HepG2 (cell line): ENCODE measurements at regions not wholly inside any gene's neighbourhood (a gene's known extent, or its start where the extent isn't known, plus 50 kb on each side); places are given as distances from the start of the nearest gene placed in this dataset.

Experiments used
- MAFF ChIP-seq: IDR thresholded peaks from 2 replicates; pipeline ENCODE4 v1.6.1; 2011; ENCODE audit warnings: low read depth, low read length, improper control_type of control experiment
- MYNN ChIP-seq: sonication (generic); formaldehyde crosslinking; IDR thresholded peaks from 2 replicates; pipeline ENCODE4 v1.4.0; 2020; ENCODE audit warnings: mild to moderate bottlenecking, low read depth, missing genetic modification reagents
- PAF1 ChIP-seq: IDR thresholded peaks from 2 replicates; pipeline ENCODE4 v1.6.1; 2016; ENCODE audit warnings: missing genetic modification reagents, missing compliant biosample characterization
- SMYD3 ChIP-seq: sonication (generic); formaldehyde crosslinking; IDR thresholded peaks from 2 replicates; pipeline ENCODE4 v1.8.1; 2023; ENCODE audit warnings: mild to moderate bottlenecking, missing genetic modification reagents
- SRSF9 ChIP-seq: fragments of 200-400 bp; formaldehyde crosslinking; IDR thresholded peaks from 2 replicates; pipeline ENCODE4 v1.6.1; 2018; ENCODE audit warnings: borderline replicate concordance, mild to moderate bottlenecking, low read depth, low read length; ENCODE audit not compliant: insufficient read depth, poor library complexity, severe bottlenecking
- TAF1 ChIP-seq: sonication (generic); formaldehyde crosslinking; IDR thresholded peaks from 2 replicates; pipeline ENCODE4 v1.4.0; 2020; ENCODE audit warnings: missing genetic modification reagents
- ZEB1 ChIP-seq: IDR thresholded peaks from 2 replicates; pipeline ENCODE4 v1.6.1; 2012; ENCODE audit warnings: mild to moderate bottlenecking, low read depth, inconsistent platforms; ENCODE audit not compliant: insufficient replicate concordance
- ZMAT3 ChIP-seq: sonication (generic); formaldehyde crosslinking; conservative IDR thresholded peaks from 2 replicates; pipeline ENCODE4 v1.7.0; 2021; ENCODE audit warnings: missing genetic modification reagents
- ZNF256 ChIP-seq: sonication (generic); formaldehyde crosslinking; conservative IDR thresholded peaks from 2 replicates; pipeline ENCODE4 v1.4.0; 2020; ENCODE audit warnings: missing genetic modification reagents
- ZNF33A ChIP-seq: sonication (generic); formaldehyde crosslinking; IDR thresholded peaks from 2 replicates; pipeline ENCODE4 v1.5.1; 2020; ENCODE audit warnings: missing genetic modification reagents, mild to moderate bottlenecking, moderate library complexity, borderline replicate concordance
- ZNF446 ChIP-seq: sonication (generic); formaldehyde crosslinking; IDR thresholded peaks from 2 replicates; pipeline ENCODE4 v1.5.0; 2020; ENCODE audit warnings: mild to moderate bottlenecking, missing genetic modification reagents
- ZNF501 ChIP-seq: sonication (generic); formaldehyde crosslinking; IDR thresholded peaks from 2 replicates; pipeline ENCODE4 v1.5.1; 2020; ENCODE audit warnings: mild to moderate bottlenecking, moderate library complexity, missing genetic modification reagents
- ZNF547 ChIP-seq: sonication (generic); formaldehyde crosslinking; IDR thresholded peaks from 2 replicates; pipeline ENCODE4 v1.5.1; 2020; ENCODE audit warnings: mild to moderate bottlenecking, missing genetic modification reagents
- ZNF607 ChIP-seq: sonication (generic); formaldehyde crosslinking; IDR thresholded peaks from 2 replicates; pipeline ENCODE4 v1.5.1; 2020; ENCODE audit warnings: missing genetic modification reagents, mild to moderate bottlenecking, borderline replicate concordance
- ZNF615 ChIP-seq: sonication (generic); formaldehyde crosslinking; IDR thresholded peaks from 2 replicates; pipeline ENCODE4 v1.5.0; 2020; ENCODE audit warnings: mild to moderate bottlenecking, missing genetic modification reagents, borderline replicate concordance
- ZNF891 ChIP-seq: sonication (generic); formaldehyde crosslinking; IDR thresholded peaks from 2 replicates; pipeline ENCODE4 v1.5.0; 2020; ENCODE audit warnings: mild to moderate bottlenecking, missing genetic modification reagents
- TF ChIP-seq, protein P1 (sequence below), 2 experiments: sonication (generic) in 1 of 2; formaldehyde crosslinking in 1 of 2; IDR thresholded peaks; 2 replicates each; pipeline versions ENCODE4 v1.5.1 to v1.6.1; 2011 to 2020; ENCODE audit warnings: borderline replicate concordance in 1 of 2, low read depth in 1 of 2, low read length in 1 of 2, mild to moderate bottlenecking in 1 of 2, missing genetic modification reagents in 1 of 2, moderate library complexity in 1 of 2
- TF ChIP-seq, protein P2 (sequence below): sonication (generic); formaldehyde crosslinking; IDR thresholded peaks from 2 replicates; pipeline ENCODE4 v1.5.1; 2020; ENCODE audit warnings: missing genetic modification reagents, mild to moderate bottlenecking, borderline replicate concordance
- TF ChIP-seq, protein P3 (sequence below): IDR thresholded peaks from 2 replicates; pipeline ENCODE4 v1.6.1; 2012; ENCODE audit warnings: low read depth, low read length, improper control_type of control experiment
- TF ChIP-seq, protein P4 (sequence below): sonication (generic); formaldehyde crosslinking; IDR thresholded peaks from 2 replicates; pipeline ENCODE4 v1.9.0; 2022; ENCODE audit warnings: low read depth, missing genetic modification reagents

DNA sequence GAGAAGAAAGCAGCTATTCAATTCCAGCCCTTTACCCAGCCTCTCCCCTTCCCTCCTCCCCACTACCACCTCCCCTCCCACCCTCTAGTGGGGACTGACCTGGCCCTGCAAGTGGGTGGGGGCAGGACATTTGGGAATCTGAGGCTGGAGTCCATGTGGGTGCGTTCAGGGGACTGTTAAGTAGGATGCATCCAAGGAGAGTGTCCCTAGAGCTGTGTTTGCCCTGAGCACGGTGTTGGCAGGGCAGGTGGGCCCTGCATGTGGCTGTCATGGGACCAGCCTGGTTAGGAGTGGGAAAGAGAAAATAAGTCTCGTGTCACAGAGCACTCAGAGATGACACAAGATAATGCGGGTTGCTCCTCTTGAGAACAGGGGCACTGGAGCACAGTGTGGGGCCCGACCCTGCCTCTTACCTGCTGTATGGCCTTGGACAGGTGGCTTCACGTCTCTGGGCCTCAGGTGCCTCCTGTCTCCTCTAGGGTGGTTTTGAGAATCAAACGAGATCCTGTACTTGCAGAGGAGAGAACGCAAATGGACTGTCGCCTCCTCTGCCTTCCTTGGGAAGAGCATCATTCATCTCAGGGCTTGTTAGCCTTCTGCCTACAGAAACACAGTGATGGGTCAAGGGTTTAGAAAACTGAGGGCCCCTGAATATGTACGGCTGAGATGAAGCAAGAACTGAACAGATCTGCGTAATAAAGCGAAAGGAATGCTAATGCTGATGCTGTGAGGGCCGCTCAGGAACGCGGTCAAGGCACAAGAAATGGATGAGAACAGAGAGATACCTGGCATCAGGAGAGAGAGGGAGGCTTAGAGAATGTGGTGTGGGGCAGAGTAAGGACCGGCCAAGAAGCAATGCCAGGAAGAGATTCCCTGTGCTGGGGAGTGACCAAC is 187.7 kb upstream of the HAAO start (continued):
- TF ChIP-seq, protein P1, sequence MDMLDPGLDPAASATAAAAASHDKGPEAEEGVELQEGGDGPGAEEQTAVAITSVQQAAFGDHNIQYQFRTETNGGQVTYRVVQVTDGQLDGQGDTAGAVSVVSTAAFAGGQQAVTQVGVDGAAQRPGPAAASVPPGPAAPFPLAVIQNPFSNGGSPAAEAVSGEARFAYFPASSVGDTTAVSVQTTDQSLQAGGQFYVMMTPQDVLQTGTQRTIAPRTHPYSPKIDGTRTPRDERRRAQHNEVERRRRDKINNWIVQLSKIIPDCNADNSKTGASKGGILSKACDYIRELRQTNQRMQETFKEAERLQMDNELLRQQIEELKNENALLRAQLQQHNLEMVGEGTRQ (IDR thresholded peaks at IDR 0.05; ENCODE audit: low read depth, low read length) = no peak
- TF ChIP-seq, protein P1 (CRISPR knock-in tag; IDR thresholded peaks at IDR 0.05; ENCODE audit: borderline replicate concordance) = no peak
- TF ChIP-seq MAFF = no peak
- TF ChIP-seq SRSF9 = no peak
- no peak for TF ChIP-seq ZNF446 (CRISPR knock-in tag)
- 0 out of 2 replicates have a peak, but pooled peaks have one; percentile 67 for TF ChIP-seq ZNF891 (CRISPR knock-in tag)
- TF ChIP-seq, protein P2, sequence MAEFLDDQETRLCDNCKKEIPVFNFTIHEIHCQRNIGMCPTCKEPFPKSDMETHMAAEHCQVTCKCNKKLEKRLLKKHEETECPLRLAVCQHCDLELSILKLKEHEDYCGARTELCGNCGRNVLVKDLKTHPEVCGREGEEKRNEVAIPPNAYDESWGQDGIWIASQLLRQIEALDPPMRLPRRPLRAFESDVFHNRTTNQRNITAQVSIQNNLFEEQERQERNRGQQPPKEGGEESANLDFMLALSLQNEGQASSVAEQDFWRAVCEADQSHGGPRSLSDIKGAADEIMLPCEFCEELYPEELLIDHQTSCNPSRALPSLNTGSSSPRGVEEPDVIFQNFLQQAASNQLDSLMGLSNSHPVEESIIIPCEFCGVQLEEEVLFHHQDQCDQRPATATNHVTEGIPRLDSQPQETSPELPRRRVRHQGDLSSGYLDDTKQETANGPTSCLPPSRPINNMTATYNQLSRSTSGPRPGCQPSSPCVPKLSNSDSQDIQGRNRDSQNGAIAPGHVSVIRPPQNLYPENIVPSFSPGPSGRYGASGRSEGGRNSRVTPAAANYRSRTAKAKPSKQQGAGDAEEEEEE (CRISPR knock-in tag) = no peak
- no peak for TF ChIP-seq PAF1
- TF ChIP-seq ZNF615 (CRISPR knock-in tag) = no peak
- peak; percentile 2; the same call in 1 of the 2 replicates for TF ChIP-seq TAF1 (CRISPR knock-in tag)
- TF ChIP-seq ZNF547 (CRISPR knock-in tag) = no peak
- no peak for TF ChIP-seq ZEB1
- TF ChIP-seq, protein P3, sequence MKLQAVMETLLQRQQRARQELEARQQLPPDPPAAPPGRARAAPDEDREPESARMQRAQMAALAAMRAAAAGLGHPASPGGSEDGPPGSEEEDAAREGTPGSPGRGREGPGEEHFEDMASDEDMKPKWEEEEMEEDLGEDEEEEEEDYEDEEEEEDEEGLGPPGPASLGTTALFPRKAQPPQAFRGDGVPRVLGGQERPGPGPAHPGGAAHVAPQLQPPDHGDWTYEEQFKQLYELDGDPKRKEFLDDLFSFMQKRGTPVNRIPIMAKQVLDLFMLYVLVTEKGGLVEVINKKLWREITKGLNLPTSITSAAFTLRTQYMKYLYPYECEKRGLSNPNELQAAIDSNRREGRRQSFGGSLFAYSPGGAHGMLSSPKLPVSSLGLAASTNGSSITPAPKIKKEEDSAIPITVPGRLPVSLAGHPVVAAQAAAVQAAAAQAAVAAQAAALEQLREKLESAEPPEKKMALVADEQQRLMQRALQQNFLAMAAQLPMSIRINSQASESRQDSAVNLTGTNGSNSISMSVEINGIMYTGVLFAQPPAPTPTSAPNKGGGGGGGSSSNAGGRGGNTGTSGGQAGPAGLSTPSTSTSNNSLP = no peak
- TF ChIP-seq ZNF607 = no peak
- TF ChIP-seq ZNF33A (CRISPR knock-in tag) = no peak
- TF ChIP-seq ZNF256 (CRISPR knock-in tag) = no peak
- TF ChIP-seq MYNN (CRISPR knock-in tag) = 0 out of 2 replicates have a peak, but pooled peaks have one; percentile 8
- peak; percentile 72; the same call in 1 of the 2 replicates for TF ChIP-seq SMYD3 (CRISPR knock-in tag)
- TF ChIP-seq ZNF501 (CRISPR knock-in tag) = no peak
- TF ChIP-seq, protein P4, sequence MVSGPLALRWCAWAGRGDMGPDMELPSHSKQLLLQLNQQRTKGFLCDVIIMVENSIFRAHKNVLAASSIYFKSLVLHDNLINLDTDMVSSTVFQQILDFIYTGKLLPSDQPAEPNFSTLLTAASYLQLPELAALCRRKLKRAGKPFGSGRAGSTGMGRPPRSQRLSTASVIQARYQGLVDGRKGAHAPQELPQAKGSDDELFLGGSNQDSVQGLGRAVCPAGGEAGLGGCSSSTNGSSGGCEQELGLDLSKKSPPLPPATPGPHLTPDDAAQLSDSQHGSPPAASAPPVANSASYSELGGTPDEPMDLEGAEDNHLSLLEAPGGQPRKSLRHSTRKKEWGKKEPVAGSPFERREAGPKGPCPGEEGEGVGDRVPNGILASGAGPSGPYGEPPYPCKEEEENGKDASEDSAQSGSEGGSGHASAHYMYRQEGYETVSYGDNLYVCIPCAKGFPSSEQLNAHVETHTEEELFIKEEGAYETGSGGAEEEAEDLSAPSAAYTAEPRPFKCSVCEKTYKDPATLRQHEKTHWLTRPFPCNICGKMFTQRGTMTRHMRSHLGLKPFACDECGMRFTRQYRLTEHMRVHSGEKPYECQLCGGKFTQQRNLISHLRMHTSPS (CRISPR knock-in tag) = peak; percentile 76; the same call in 1 of the 2 replicates
- peak; percentile 56 for TF ChIP-seq ZMAT3 (CRISPR knock-in tag)
